ENCODE measurements at regions not wholly inside any gene's neighbourhood (a gene's known extent, or its start where the extent isn't known, plus 50 kb on each side); places are given as distances from the start of the nearest gene placed in this dataset.

DNA sequence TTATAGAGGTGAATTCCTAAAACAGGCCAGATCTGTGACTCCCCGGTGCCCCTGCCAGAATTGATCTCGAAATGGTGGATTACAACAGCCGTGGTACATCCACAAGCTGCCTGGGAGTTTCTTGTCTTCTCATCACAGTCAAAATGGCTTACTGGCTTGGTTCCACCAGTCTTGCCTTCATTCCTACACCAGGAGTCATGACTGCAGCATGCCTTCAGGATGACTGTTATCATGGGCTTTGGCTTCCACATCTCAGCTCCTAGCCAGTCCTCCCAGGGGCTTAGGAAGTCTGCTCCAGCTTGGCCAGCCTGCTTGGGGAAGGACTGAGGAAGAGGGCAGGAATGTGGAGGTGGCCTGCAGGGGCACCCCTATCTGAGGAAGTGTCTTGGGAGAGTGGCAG, 132.9 kb upstream of the NR3C1 start:
- TF ChIP-seq, protein P1, sequence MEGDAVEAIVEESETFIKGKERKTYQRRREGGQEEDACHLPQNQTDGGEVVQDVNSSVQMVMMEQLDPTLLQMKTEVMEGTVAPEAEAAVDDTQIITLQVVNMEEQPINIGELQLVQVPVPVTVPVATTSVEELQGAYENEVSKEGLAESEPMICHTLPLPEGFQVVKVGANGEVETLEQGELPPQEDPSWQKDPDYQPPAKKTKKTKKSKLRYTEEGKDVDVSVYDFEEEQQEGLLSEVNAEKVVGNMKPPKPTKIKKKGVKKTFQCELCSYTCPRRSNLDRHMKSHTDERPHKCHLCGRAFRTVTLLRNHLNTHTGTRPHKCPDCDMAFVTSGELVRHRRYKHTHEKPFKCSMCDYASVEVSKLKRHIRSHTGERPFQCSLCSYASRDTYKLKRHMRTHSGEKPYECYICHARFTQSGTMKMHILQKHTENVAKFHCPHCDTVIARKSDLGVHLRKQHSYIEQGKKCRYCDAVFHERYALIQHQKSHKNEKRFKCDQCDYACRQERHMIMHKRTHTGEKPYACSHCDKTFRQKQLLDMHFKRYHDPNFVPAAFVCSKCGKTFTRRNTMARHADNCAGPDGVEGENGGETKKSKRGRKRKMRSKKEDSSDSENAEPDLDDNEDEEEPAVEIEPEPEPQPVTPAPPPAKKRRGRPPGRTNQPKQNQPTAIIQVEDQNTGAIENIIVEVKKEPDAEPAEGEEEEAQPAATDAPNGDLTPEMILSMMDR (IDR thresholded peaks at IDR 0.05; ENCODE audit: low read depth, low read length): no peak
- TF ChIP-seq EZH2phosphoT487 (IDR thresholded peaks at IDR 0.05; ENCODE audit: low read depth): no peak
